Upper lobe of left lung (tissue), 4 donors: ENCODE measurements at regions not wholly inside any gene's neighbourhood (a gene's known extent, or its start where the extent isn't known, plus 50 kb on each side); places are given as distances from the start of the nearest gene placed in this dataset.

Source experiments
- CTCF ChIP-seq, 6 experiments: fragments of 450-650 bp in 4 of 6; fragments of 200-600 bp in 2 of 6; sonication (generic) in 2 of 6; IDR thresholded peaks; one replicate each; pipeline ENCODE4 v1.5.1; 2016 to 2019; ENCODE audit warnings: antibody characterized with exemption in 6 of 6
- EP300 ChIP-seq, 4 donors: sonication (generic); formaldehyde crosslinking; IDR thresholded peaks; one replicate each; pipeline ENCODE4 v1.5.1; 2017; ENCODE audit warnings: antibody characterized with exemption in 4 of 4, control low read depth in 2 of 4
- POLR2A ChIP-seq, 4 donors: fragments of 450-650 bp; IDR thresholded peaks; one replicate each; pipeline ENCODE4 v1.5.1; 2016 to 2017; ENCODE audit warnings: antibody characterized with exemption in 4 of 4, mild to moderate bottlenecking in 2 of 4
- POLR2AphosphoS5 ChIP-seq, 2 donors: sonication (generic); formaldehyde crosslinking; IDR thresholded peaks; one replicate each; pipeline ENCODE4 v1.5.1; 2017; ENCODE audit warnings: antibody characterized with exemption in 2 of 2

GRCh38 chr5:99441235-99441634 lies 512.4 kb upstream of the CHD1 start:
- no peak for TF ChIP-seq CTCF (IDR thresholded peaks at IDR 0.05)
- no peak for TF ChIP-seq POLR2A (IDR thresholded peaks at IDR 0.05)
- TF ChIP-seq POLR2AphosphoS5 (IDR thresholded peaks at IDR 0.05) = no peak
- TF ChIP-seq EP300 (IDR thresholded peaks at IDR 0.05) = no peak
